ENCODE measurements at regions not wholly inside any gene's neighbourhood (a gene's known extent, or its start where the extent isn't known, plus 50 kb on each side); places are given as distances from the start of the nearest gene placed in this dataset.

- DNase-seq, result peak; percentile 63
Observed at GRCh38 chr4:166274136-166274761, 401.2 kb downstream of the TLL1 start.

GRCh38 chr4:166274775-166275174 lies 401.7 kb downstream of the TLL1 start:
- no peak for DNase-seq

- DNase-seq, result peak; percentile 91
Observed at GRCh38 chr4:166277401-166277800, 404.4 kb downstream of the TLL1 start.

GRCh38 chr4:166277853-166278252 lies 404.8 kb downstream of the TLL1 start:
- peak; percentile 89 for DNase-seq

GRCh38 chr4:166279261-166279660 lies 406.2 kb downstream of the TLL1 start:
- no peak for DNase-seq

GRCh38 chr4:166280642-166281041 lies 407.6 kb downstream of the TLL1 start:
- no peak for DNase-seq

GRCh38 chr4:166282081-166282770 lies 409.2 kb downstream of the TLL1 start:
- no peak for DNase-seq

- no peak for DNase-seq
Observed at GRCh38 chr4:166284221-166284620, 411.2 kb downstream of the TLL1 start.

GRCh38 chr4:166290426-166290825 lies 417.4 kb downstream of the TLL1 start:
- DNase-seq, result no peak

- peak; percentile 66 for DNase-seq
Observed at GRCh38 chr4:166293556-166293955, 420.5 kb downstream of the TLL1 start.

- DNase-seq, result peak; percentile 78
Observed at GRCh38 chr4:166301266-166301665, 428.2 kb downstream of the TLL1 start.

- no peak for DNase-seq
Observed at GRCh38 chr4:166308647-166309046, 435.6 kb downstream of the TLL1 start.

- DNase-seq, result peak; percentile 46
Observed at GRCh38 chr4:166309286-166309685, 436.2 kb downstream of the TLL1 start.

- no peak for DNase-seq
Observed at GRCh38 chr4:166311169-166311568, 438.1 kb downstream of the TLL1 start.

GRCh38 chr4:166312166-166312565 lies 439.1 kb downstream of the TLL1 start:
- peak; percentile 59 for DNase-seq

- DNase-seq, result no peak
Observed at GRCh38 chr4:166314902-166315301, 441.9 kb downstream of the TLL1 start.

- DNase-seq, result no peak
Observed at GRCh38 chr4:166315721-166316467, 442.9 kb downstream of the TLL1 start.

- peak; percentile 93 for DNase-seq
Observed at GRCh38 chr4:166318810-166319525, 445.9 kb downstream of the TLL1 start.

- DNase-seq, result no peak
Observed at GRCh38 chr4:166323250-166323649, 450.2 kb downstream of the TLL1 start.

GRCh38 chr4:166324321-166324720 lies 451.3 kb downstream of the TLL1 start:
- peak; percentile 20 for DNase-seq

- no peak for DNase-seq
Observed at GRCh38 chr4:166335256-166335938, 462.4 kb downstream of the TLL1 start.

GRCh38 chr4:166341992-166342391 lies 469.0 kb downstream of the TLL1 start:
- DNase-seq, result no peak

- no peak for DNase-seq
Observed at GRCh38 chr4:166363198-166363597, 490.2 kb downstream of the TLL1 start.
